Stimulated activated CD4-positive, alpha-beta T cell treated with anti-CD3 and anti-CD28 coated beads, TNF-alpha, amount 100 ng/mL, for 4 hours (primary cell): ENCODE measurements at regions not wholly inside any gene's neighbourhood (a gene's known extent, or its start where the extent isn't known, plus 50 kb on each side); places are given as distances from the start of the nearest gene placed in this dataset.

Experiments
- DNase-seq, 3 experiments: peaks; one replicate each; pipeline ENCODE4 v3.0.0-alpha.2; 2020; ENCODE audit warnings: low read depth in 3 of 3

- DNase-seq = no peak
Measured at GRCh38 chr14:22159099-22159498, 429.9 kb downstream of the DAD1 start.

- no peak for DNase-seq
Measured at GRCh38 chr14:22158560-22158959, 430.5 kb downstream of the DAD1 start.

- DNase-seq = no peak
Measured at GRCh38 chr14:22155571-22155970, 433.5 kb downstream of the DAD1 start.

GRCh38 chr14:22152903-22153302, 436.1 kb downstream of the DAD1 start:
- no peak for DNase-seq

GRCh38 chr14:22152161-22152870, 436.7 kb downstream of the DAD1 start:
- DNase-seq = no peak

- DNase-seq = no peak
Measured at GRCh38 chr14:22151121-22151520, 437.9 kb downstream of the DAD1 start.

GRCh38 chr14:22149058-22149457, 440.0 kb downstream of the DAD1 start:
- DNase-seq = no peak

GRCh38 chr14:22147716-22148115, 441.3 kb downstream of the DAD1 start:
- no peak for DNase-seq

GRCh38 chr14:22143363-22143762, 445.7 kb downstream of the DAD1 start:
- no peak for DNase-seq

- no peak for DNase-seq
Measured at GRCh38 chr14:22140633-22141032, 448.4 kb downstream of the DAD1 start.

GRCh38 chr14:22131749-22132476, 457.1 kb downstream of the DAD1 start:
- DNase-seq = no peak

GRCh38 chr14:22124073-22124613, 450.5 kb upstream of the OR4E1 start:
- no peak for DNase-seq

- DNase-seq = no peak
Measured at GRCh38 chr14:22122829-22123560, 449.4 kb upstream of the OR4E1 start.

GRCh38 chr14:22122227-22122818, 448.7 kb upstream of the OR4E1 start:
- no peak for DNase-seq

GRCh38 chr14:22118899-22119477, 445.4 kb upstream of the OR4E1 start:
- no peak for DNase-seq

GRCh38 chr14:22113401-22113800, 439.8 kb upstream of the OR4E1 start:
- no peak for DNase-seq

- peak in 1 of 3 experiments; percentile 19 for DNase-seq
Measured at GRCh38 chr14:22112004-22112403, 438.4 kb upstream of the OR4E1 start.

- DNase-seq = no peak
Measured at GRCh38 chr14:22107753-22108152, 434.1 kb upstream of the OR4E1 start.

- no peak for DNase-seq
Measured at GRCh38 chr14:22106700-22107697, 433.4 kb upstream of the OR4E1 start.

- DNase-seq = no peak
Measured at GRCh38 chr14:22105624-22106006, 432.0 kb upstream of the OR4E1 start.
